HuH-7.5 (cell line): ENCODE measurements at regions not wholly inside any gene's neighbourhood (a gene's known extent, or its start where the extent isn't known, plus 50 kb on each side); places are given as distances from the start of the nearest gene placed in this dataset.
"Not testable (repeated sequence)": the region's sequence is repeated elsewhere in the genome, so short reads cannot be mapped to it uniquely, and the experiment has no call there.

Experiments used
- DNase-seq: peaks from one replicate; pipeline ENCODE4 v3.0.0; 2011; ENCODE audit warnings: low spot score

DNA sequence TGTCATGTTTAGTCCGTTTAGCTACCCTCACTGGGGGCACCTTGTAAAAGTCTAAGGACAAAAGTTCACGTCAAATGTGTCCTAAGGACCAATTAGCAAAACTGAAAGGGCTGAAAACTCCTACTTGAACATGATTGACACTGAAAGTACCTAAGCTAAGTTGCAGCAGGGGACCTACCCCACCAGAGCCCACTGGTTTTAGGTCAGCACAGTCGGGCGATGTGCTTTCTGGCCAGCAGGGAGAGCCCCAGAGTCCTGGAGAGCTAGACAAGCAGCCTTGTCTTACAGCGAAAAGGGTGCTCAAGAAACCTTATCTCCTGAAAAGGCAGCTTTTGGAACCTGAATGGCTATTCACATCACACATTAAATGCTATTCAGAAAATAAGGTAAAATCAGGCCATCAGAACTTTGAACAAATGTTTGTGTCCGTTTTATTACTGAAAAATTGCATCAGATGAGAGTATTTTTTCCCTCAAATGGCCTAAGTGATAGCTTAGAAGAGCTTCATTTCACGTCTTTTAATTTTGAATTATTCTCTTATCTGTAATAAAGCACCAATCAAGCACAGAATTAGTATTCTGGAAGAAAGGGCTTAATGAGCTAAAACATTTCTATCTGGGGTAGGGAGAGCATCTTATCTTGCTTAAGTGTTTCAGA, 52.2 kb upstream of the MKI67 start:
- no peak for DNase-seq

- no peak for DNase-seq
Observed at GRCh38 chr10:128180843-128181242, 54.6 kb upstream of the MKI67 start.

GRCh38 chr10:128185627-128186026, 59.4 kb upstream of the MKI67 start:
- no peak for DNase-seq

- no peak for DNase-seq
Observed at GRCh38 chr10:128186959-128187787, 61.0 kb upstream of the MKI67 start.

DNA sequence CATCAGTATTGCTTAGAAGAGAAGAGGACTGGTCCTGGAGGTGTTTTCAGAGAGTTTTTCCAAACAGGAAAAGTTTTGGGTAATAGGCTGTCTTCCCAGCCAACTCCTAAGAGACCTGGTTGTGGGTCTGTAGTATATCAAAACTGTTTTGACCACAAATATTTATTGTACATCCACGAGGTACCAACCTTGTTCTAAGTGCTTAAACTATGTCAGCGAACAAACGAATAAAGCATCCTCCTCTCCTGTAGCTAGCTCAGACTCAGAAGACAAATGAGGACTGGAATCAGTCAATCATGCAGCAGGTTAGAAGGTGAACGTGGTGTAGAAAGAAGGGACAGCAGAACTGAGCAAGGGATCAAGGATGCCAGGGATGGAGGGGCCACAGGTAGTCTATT, 61.6 kb upstream of the MKI67 start:
- no peak for DNase-seq

- DNase-seq: no peak
Observed at GRCh38 chr10:128189176-128189575, 63.0 kb upstream of the MKI67 start.

DNA sequence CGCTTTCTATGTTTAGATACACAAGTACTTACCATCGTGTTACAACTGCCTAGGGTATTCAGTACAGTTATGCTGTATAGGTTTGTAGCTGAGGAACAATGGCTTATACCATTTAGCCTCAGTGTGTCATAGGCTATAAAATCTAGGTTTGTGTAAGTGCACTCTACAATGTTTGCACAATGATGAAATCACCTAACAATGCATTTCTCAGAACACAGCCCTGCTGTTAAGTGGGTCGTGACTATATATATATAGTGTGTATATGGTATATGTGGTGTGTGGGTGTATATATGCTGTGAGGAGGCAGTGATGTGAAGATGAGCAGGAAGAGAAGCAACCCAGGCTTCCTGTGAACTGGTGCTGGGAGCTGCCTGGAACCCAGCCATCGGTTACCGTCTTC, 65.6 kb upstream of the MKI67 start:
- no peak for DNase-seq

- not testable (repeated sequence) for DNase-seq
Observed at GRCh38 chr10:128201826-128202225, 75.6 kb upstream of the MKI67 start.

- DNase-seq: no peak
Observed at GRCh38 chr10:128203028-128203427, 76.8 kb upstream of the MKI67 start.

DNA sequence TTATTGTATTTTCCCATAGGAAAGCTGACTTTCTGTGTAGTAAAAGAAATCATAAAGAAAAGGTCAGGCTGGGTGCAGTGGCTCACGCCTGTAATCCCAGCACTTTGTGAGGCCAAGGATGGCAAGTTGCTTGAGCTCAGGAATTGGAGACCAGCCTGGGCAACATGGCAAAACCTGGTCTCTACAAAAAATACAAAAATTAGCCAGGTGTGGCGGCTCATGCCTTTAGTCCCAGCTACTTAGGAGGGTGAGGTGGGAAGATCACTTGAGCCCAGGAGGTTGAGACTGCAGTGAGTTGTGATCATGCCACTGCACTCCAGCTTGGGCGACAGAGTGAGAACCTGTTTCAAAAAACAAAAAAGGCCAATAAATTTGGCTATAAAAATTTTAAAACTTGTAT, 79.4 kb upstream of the MKI67 start:
- not testable (repeated sequence) for DNase-seq

- DNase-seq: no peak
Observed at GRCh38 chr10:128206676-128207075, 80.5 kb upstream of the MKI67 start.

DNA sequence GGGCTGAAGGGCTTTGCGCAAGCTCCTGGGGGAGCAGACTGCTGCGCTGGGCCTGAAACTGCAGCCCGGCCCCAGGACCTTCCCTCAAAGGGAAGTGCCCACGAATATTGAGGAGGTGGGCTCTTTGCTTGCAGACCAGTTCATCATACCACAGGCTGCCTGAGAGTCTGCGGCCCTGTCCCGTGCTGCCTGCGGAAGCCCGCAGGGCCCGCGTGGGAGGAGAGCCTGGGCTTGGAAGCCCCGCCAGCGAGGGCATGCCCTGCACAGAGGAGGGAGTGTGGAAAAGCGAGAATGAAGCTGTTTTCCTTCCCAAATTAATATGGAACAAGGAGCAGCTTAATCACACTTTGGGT, 83.6 kb upstream of the MKI67 start:
- DNase-seq: no peak

- DNase-seq: peak; percentile 79
Observed at GRCh38 chr10:128210215-128211063, 84.2 kb upstream of the MKI67 start.

DNA sequence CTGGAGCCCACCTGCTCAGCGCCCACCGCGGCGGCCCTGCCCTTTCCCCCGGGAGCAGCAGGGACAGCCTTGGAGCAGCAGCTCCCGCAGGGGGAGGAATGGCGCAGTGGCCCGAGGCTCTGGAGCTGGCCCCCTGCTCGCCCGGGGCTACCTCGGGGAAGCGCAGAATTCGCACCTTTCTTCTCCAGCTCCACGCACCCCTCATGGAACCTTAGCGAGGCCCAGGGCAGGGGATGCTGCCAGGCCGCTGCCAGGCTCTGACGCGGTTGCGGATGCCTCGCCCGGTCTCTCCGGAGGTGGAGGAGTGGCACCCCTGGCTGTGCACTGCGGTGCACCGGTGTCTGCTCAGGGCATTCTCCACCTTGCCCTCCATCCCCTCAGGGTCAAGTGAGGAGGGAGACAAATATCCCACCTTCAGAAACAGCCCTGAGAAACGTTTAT, 84.9 kb upstream of the MKI67 start:
- DNase-seq: no peak

DNA sequence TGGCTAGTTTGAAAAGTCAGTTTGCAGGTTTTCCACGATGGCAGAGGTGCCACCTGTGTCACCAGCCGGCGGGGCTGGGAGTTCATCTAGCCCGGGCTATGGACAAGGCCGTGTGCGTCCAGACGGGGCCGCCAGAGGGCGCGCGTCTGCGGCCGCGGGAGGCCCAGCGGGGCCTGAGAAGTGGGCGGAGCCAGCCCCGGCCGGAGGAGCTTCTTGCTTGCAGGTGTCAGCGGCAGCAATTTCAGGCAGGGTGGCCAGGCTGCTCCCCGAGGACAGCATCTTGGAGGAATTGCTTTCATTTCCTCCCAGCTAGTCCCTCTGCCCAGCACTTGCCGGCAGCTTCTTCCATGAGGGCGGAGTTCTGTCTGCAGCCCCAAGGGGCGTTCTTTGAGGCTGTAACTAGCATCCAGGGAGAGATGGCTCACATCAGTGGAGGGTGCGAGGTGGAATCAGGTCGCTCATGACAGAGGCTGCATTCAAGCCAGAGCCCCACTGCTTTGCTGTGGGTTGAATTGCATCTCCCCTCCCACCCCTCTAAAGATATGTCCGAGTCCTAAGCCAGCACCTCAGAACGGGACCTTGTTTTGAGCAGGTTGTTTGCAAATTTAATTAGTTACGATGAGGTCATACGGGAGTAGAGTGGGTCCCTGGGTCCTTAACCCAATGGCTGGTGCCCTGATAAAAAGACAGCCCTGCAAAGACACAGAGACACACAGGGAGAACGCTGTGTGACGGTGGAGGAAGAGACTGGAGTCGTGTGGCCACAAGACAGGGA, 85.9 kb upstream of the MKI67 start:
- peak; percentile 89 for DNase-seq

- no peak for DNase-seq
Observed at GRCh38 chr10:128213156-128213555, 86.9 kb upstream of the MKI67 start.

DNA sequence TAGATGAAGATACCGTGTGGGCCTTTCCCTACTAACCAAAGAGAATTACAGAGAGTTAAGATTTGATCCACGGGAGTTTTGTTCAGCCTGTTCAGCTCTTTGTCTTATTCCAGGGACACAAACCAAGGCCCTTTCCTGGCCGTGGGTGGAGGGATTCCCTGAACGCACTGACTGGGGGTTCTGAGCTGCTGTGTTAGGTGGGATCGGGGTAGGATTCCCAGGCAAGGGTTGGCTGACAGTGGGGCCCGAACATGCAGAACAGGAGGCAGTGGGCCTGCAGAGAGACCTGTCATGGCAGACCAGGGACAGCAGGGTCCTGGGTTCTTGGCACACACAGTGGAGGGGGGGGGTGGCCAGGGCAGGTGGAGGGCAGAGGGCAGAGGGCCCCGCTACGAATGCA, 89.5 kb upstream of the MKI67 start:
- DNase-seq: no peak

- DNase-seq: no peak
Observed at GRCh38 chr10:128217136-128217535, 90.9 kb upstream of the MKI67 start.

- DNase-seq: no peak
Observed at GRCh38 chr10:128218161-128218560, 91.9 kb upstream of the MKI67 start.

GRCh38 chr10:128219295-128219694, 93.1 kb upstream of the MKI67 start:
- no peak for DNase-seq

DNA sequence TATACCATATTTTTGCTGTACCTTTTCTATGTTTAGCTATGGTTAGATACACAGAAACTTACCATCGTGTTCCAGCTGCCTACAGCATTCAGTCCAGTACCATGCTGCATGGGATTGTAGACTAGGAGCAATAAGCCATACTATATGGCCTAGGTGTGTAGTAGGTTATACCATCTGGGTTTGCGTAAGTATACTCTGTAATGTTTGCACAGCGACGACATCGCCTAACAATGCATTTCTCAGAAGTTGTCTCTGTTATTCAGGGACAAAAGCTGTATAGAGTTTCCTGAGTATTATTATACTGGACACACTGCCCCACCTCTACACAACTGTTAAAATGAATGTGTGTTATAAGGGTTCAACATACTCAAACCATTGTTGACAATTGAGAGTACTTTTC, 93.8 kb upstream of the MKI67 start:
- no peak for DNase-seq

DNA sequence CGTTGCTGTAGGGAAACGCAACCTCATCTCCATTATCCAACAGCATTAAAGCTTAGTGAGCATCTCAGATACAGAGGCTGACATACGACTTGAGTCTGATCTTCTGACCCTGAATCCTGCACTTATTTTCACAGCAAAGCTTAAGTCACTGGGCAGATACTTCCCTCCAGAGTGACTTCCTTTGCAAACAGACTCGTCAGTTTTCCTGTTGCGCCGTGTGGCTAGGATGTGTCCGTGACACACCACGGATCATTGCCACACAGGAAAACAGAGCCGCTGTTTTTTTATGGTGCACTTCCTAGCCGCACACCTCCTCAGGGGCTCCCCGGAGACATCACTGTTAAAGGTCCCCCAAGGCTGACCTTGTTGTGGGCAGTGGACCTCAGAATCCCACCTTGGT, 94.9 kb upstream of the MKI67 start:
- DNase-seq: no peak
